K562 (cell line): ENCODE measurements at regions not wholly inside any gene's neighbourhood (a gene's known extent, or its start where the extent isn't known, plus 50 kb on each side); places are given as distances from the start of the nearest gene placed in this dataset.

ENCODE experiments used
- BCLAF1 ChIP-seq, 2 experiments: fragments of 450-650 bp in 1 of 2; IDR thresholded peaks; 2 replicates each; pipeline ENCODE4 v1.6.1; 2011 to 2017; ENCODE audit warnings: low read depth in 2 of 2, antibody characterized with exemption in 1 of 2, borderline replicate concordance in 1 of 2, low read length in 1 of 2, mild to moderate bottlenecking in 1 of 2, mixed read lengths in 1 of 2; ENCODE audit not compliant: control insufficient read depth in 1 of 2
- E2F4 ChIP-seq: sonication (generic); formaldehyde crosslinking; IDR thresholded peaks from 2 replicates; pipeline ENCODE4 v1.8.0; 2022; ENCODE audit warnings: mild to moderate bottlenecking, low read depth, missing genetic modification reagents
- HLTF ChIP-seq: fragments of 450-650 bp; IDR thresholded peaks from 2 replicates; pipeline ENCODE4 v1.6.1; 2016
- SRSF7 ChIP-seq: fragments of 200-400 bp; formaldehyde crosslinking; optimal IDR thresholded peaks from 2 replicates; pipeline ENCODE3; 2017; ENCODE audit warnings: mild to moderate bottlenecking, low read depth, low read length
- ZBTB33 ChIP-seq: sonication (generic); formaldehyde crosslinking; IDR thresholded peaks from 2 replicates; pipeline ENCODE4 v1.8.1; 2023; ENCODE audit warnings: mild to moderate bottlenecking, missing genetic modification reagents

- no peak for TF ChIP-seq ZBTB33
- TF ChIP-seq BCLAF1 (IDR thresholded peaks at IDR 0.05; ENCODE audit: borderline replicate concordance in 1 of 2, control insufficient read depth in 1 of 2, low read depth in 2 of 2, low read length in 1 of 2): no peak
- 0 out of 2 replicates have a peak, but pooled peaks have one; percentile 32 for TF ChIP-seq HLTF
- TF ChIP-seq SRSF7: no peak
- no peak for TF ChIP-seq E2F4 (CRISPR knock-in tag)
Observed at GRCh38 chr3:72290859-72291638, 506.1 kb upstream of the PROK2 start (continued).
